ENCODE measurements at regions not wholly inside any gene's neighbourhood (a gene's known extent, or its start where the extent isn't known, plus 50 kb on each side); places are given as distances from the start of the nearest gene placed in this dataset.

DNA sequence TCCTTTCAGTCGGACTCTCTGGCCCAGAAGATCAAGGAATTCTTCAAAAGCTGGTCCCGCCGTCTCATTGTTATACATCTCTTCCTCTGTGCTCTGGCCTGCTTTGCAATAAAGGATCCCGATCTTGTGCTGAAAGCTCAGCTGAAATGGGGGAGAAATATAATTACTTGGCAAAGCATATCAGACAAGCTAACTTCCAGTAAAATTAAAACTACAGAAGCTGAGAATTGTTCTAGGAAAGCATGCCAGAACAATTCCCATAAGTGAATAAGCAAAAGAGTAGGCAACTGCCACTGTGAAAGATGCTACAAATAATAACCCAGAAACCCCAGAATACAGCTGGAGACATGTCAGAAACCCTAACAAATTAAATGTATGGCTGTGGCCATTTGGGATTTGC is 146.1 kb downstream of the SIPA1L2 start:
- TF ChIP-seq, protein P1, sequence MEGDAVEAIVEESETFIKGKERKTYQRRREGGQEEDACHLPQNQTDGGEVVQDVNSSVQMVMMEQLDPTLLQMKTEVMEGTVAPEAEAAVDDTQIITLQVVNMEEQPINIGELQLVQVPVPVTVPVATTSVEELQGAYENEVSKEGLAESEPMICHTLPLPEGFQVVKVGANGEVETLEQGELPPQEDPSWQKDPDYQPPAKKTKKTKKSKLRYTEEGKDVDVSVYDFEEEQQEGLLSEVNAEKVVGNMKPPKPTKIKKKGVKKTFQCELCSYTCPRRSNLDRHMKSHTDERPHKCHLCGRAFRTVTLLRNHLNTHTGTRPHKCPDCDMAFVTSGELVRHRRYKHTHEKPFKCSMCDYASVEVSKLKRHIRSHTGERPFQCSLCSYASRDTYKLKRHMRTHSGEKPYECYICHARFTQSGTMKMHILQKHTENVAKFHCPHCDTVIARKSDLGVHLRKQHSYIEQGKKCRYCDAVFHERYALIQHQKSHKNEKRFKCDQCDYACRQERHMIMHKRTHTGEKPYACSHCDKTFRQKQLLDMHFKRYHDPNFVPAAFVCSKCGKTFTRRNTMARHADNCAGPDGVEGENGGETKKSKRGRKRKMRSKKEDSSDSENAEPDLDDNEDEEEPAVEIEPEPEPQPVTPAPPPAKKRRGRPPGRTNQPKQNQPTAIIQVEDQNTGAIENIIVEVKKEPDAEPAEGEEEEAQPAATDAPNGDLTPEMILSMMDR (conservative IDR thresholded peaks at IDR 0.05) = no peak
- TF ChIP-seq ZFX (IDR thresholded peaks at IDR 0.05) = no peak
- H3K27ac ChIP-seq = no peak overlapping the region

DNA sequence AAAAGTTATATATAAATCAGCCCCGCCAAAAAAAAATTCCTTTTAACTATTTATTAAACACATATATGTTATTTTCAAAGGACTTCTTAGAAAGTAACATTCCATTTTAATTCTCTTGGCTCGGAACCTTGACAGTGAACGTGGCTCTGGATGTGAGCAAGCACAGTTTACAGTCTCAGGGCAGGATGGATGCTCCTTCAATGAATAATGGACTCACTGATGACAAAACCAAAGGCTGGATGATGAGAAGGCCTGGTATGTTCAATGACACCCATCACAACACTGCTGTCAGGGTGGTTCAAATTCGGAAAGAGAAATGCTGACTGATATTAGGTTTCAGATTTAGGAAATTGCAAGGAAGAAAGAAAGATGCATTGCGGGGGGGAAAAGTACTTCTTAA is 148.8 kb downstream of the SIPA1L2 start:
- no peak overlapping the region for H3K27ac ChIP-seq
- TF ChIP-seq ZFX (IDR thresholded peaks at IDR 0.05) = no peak
- TF ChIP-seq, protein P1 (conservative IDR thresholded peaks at IDR 0.05) = no peak

DNA sequence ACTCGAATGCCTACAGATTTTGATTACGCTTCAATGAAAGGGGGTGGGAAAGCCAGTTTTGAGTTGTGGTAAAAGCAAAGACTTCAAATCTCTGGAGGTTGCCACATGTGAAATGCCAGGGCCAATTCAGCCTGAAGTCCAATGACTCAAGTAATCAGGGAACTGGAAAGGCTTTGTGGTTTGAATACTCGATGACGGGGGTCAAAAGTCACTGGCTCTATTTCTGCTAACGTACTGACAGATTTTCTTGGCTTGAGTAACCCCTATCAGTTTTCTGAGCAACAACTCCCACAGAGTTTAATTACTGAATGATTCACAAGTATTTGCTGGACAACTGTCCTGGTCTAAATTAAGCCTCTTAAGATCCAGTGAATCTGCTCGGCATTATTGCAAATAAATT is 152.2 kb downstream of the SIPA1L2 start:
- H3K27ac ChIP-seq = no peak overlapping the region
- no peak for TF ChIP-seq ZFX (IDR thresholded peaks at IDR 0.05)
- TF ChIP-seq, protein P1 (conservative IDR thresholded peaks at IDR 0.05) = no peak

DNA sequence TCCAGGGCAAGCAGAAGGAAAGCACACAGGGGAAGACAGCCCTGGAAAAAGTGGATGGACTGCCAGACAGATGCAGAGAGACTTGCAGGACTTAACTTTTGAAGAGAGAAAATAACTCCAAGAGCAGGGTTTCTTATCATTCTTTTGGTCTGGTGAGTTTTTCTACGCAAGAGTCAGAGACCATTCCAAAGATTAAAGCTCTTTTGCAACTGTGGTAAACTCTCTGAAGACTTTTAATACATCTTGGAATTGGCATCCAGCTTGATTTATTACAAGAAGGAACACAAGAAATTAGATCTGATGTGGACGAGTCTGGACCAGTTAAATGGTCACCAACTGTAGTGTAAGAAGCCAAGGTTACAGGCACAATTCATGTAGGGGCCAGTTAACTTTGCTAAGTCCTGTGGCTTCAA is 153.4 kb downstream of the SIPA1L2 start:
- no peak overlapping the region for H3K27ac ChIP-seq
- TF ChIP-seq ZFX (IDR thresholded peaks at IDR 0.05) = no peak
- TF ChIP-seq, protein P1 (conservative IDR thresholded peaks at IDR 0.05) = no peak

DNA sequence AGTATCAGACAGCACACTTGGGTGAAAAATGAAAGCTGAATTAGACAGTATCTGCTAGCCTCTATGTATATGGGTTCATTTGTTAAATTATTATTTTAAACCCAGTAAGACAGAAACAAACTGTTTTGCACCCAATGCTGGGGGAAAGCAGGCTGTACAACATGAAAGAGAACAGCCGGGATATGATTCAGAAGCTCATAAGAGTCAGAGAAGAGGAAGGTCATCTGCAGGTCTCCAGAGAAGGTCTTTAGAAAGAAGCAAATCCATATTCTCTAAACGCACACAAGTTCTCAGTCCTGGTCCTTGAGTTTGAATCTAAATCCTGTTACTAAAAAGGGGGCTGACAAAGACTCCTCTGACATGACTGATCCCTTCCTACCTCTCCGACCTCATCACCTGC is 155.1 kb downstream of the SIPA1L2 start:
- H3K27ac ChIP-seq = no peak overlapping the region
- TF ChIP-seq, protein P1 (conservative IDR thresholded peaks at IDR 0.05) = no peak
- TF ChIP-seq ZFX (IDR thresholded peaks at IDR 0.05) = no peak

DNA sequence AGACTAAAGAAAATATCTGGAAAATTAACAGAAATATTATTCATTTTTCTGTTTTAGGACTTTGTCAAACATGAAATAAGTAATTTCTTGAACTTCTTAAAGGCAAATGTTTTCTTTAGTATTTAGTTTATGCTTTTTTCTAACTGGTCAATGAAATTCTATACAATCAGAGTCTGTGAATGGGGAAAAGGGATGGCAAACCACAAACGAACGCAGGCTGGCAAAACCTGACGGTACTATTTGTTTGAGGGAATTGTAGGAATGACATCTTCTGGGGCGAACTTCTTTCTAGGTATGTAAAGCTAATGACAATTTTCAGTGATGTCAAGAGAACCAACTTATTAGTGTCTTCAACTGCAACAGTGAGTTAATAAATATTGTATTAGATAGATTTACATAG is 156.0 kb downstream of the SIPA1L2 start:
- TF ChIP-seq ZFX (IDR thresholded peaks at IDR 0.05) = no peak
- TF ChIP-seq, protein P1 (conservative IDR thresholded peaks at IDR 0.05) = no peak
- H3K27ac ChIP-seq = no peak overlapping the region

DNA sequence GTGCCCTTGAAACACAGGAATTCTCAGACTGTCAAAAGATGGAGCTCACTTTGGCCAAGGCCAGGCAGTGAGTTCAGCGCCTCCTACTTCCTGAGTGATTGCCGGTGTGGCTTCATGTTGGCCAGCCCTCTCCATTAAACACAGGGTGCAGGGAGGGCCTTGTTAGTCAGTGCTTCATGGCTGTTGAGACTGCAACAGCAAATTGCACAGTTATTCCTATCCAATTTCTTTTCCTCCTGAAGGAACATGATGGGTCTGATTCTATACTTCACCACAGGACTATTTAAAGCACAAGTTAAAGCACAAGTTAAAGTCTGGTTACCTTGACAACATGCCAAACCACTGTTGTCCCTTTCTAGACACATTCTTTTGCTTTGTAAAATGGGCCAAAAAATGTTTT is 156.6 kb downstream of the SIPA1L2 start:
- no peak overlapping the region for H3K27ac ChIP-seq
- TF ChIP-seq ZFX (IDR thresholded peaks at IDR 0.05) = no peak
- TF ChIP-seq, protein P1 (conservative IDR thresholded peaks at IDR 0.05) = no peak

All from C4-2B (cell line).